ENCODE measurements at regions not wholly inside any gene's neighbourhood (a gene's known extent, or its start where the extent isn't known, plus 50 kb on each side); places are given as distances from the start of the nearest gene placed in this dataset.

GRCh38 chr10:56063642-56064041, 297.4 kb downstream of the ZWINT start:
- in situ Hi-C loops (cut with MboI; ENCODE audit: low pct_ligation_motif_present in 1 of 4, low pct_unique_long_range_greater_than_20kb in 1 of 4, low sequenced_read_pairs in 3 of 4) (no loop called here), intact Hi-C loops (cut with DNase I; ENCODE audit: low total_unique reads) (no loop called here)
- no peak overlapping the region for H3K27ac ChIP-seq
- no peak for DNase-seq
- WGBS, 2 donors (ENCODE audit: low coverage in 1 of 2) = 79% methylated on average over 1 of the region's 1 CpG; no CpG with 5 or more reads in 1 of the 2 donors
- no peaks in the 10 kb centered on the region for H3K36me3 ChIP-seq
- no peaks in the 10 kb centered on the region for H3K9me3 ChIP-seq
- no peak overlapping the region for H3K4me3 ChIP-seq
- no peaks in the 10 kb centered on the region for H3K4me1 ChIP-seq
- no peaks in the 10 kb centered on the region for H3K27me3 ChIP-seq
- TF ChIP-seq EP300 (IDR thresholded peaks at IDR 0.05; ENCODE audit: low read depth) = no peak

- no peak for TF ChIP-seq EP300 (IDR thresholded peaks at IDR 0.05; ENCODE audit: low read depth)
- TF ChIP-seq POLR2A (IDR thresholded peaks at IDR 0.05) = no peak
- no peak for TF ChIP-seq CTCF (IDR thresholded peaks at IDR 0.05)
- no peak for TF ChIP-seq POLR2AphosphoS5 (IDR thresholded peaks at IDR 0.05)
- Histone ChIP-seq H3K27me3 (no peaks in the 10 kb centered on the region), H3K9me3 (no peaks in the 10 kb centered on the region), H3K36me3 (no peaks in the 10 kb centered on the region), H3K4me3 (no peak overlapping the region), H3K4me1 (no peaks in the 10 kb centered on the region), H3K27ac (no peak overlapping the region)
- no peak for DNase-seq
- 41 to 50% methylated on average over 2 of the region's 2 CpGs for WGBS, 2 donors (ENCODE audit: low coverage in 1 of 2)
- in situ Hi-C loops (cut with MboI; ENCODE audit: low pct_ligation_motif_present in 1 of 4, low pct_unique_long_range_greater_than_20kb in 1 of 4, low sequenced_read_pairs in 3 of 4) = no loop called here
- intact Hi-C loops (cut with DNase I; ENCODE audit: low total_unique reads) = no loop called here
Measured at GRCh38 chr10:56057860-56058259, 303.2 kb downstream of the ZWINT start.

GRCh38 chr10:56035489-56035888, 325.6 kb downstream of the ZWINT start:
- no peak for DNase-seq
- intact Hi-C loops (cut with DNase I; ENCODE audit: low total_unique reads) (no loop called here), in situ Hi-C loops (cut with MboI; ENCODE audit: low pct_ligation_motif_present in 1 of 4, low pct_unique_long_range_greater_than_20kb in 1 of 4, low sequenced_read_pairs in 3 of 4) (no loop called here)
- H3K4me1 ChIP-seq = no peaks in the 10 kb centered on the region
- TF ChIP-seq POLR2A (IDR thresholded peaks at IDR 0.05) (no peak), POLR2AphosphoS5 (IDR thresholded peaks at IDR 0.05) (no peak)
- no peak overlapping the region for H3K4me3 ChIP-seq
- no peaks in the 10 kb centered on the region for H3K27me3 ChIP-seq
- 90% methylated on average over 8 of the region's 8 CpGs; no CpG with 5 or more reads in 1 of the 2 donors for WGBS, 2 donors (ENCODE audit: low coverage in 1 of 2)
- H3K36me3 ChIP-seq = no peaks in the 10 kb centered on the region
- no peaks in the 10 kb centered on the region for H3K9me3 ChIP-seq
- H3K27ac ChIP-seq = no peak overlapping the region

GRCh38 chr10:56028298-56029132, 332.5 kb downstream of the ZWINT start:
- no peaks in the 10 kb centered on the region for H3K27me3 ChIP-seq
- H3K9me3 ChIP-seq = no peaks in the 10 kb centered on the region
- TF ChIP-seq EP300 (IDR thresholded peaks at IDR 0.05; ENCODE audit: low read depth) = no peak
- TF ChIP-seq POLR2AphosphoS5 (IDR thresholded peaks at IDR 0.05) = no peak
- TF ChIP-seq CTCF (IDR thresholded peaks at IDR 0.05) = no peak
- TF ChIP-seq POLR2A (IDR thresholded peaks at IDR 0.05) = no peak
- WGBS, 2 donors (ENCODE audit: low coverage in 1 of 2) = 38 to 52% methylated on average over 5 of the region's 5 CpGs
- H3K36me3 ChIP-seq = no peaks in the 10 kb centered on the region
- intact Hi-C loops (cut with DNase I; ENCODE audit: low total_unique reads) = no loop called here
- in situ Hi-C loops (cut with MboI; ENCODE audit: low pct_ligation_motif_present in 1 of 4, low pct_unique_long_range_greater_than_20kb in 1 of 4, low sequenced_read_pairs in 3 of 4) = no loop called here
- no peak overlapping the region for H3K4me3 ChIP-seq
- no peak overlapping the region for H3K27ac ChIP-seq
- no peaks in the 10 kb centered on the region for H3K4me1 ChIP-seq
- no peak for DNase-seq

- in situ Hi-C loops (cut with MboI; ENCODE audit: low pct_ligation_motif_present in 1 of 4, low pct_unique_long_range_greater_than_20kb in 1 of 4, low sequenced_read_pairs in 3 of 4) = no loop called here
- H3K4me1 ChIP-seq = no peaks in the 10 kb centered on the region
- no peaks in the 10 kb centered on the region for H3K27me3 ChIP-seq
- TF ChIP-seq POLR2AphosphoS5 (IDR thresholded peaks at IDR 0.05) (no peak), POLR2A (IDR thresholded peaks at IDR 0.05) (no peak), CTCF (IDR thresholded peaks at IDR 0.05) (no peak), EP300 (IDR thresholded peaks at IDR 0.05; ENCODE audit: low read depth) (no peak)
- DNase-seq = no peak
- H3K36me3 ChIP-seq = no peaks in the 10 kb centered on the region
- H3K4me3 ChIP-seq = no peak overlapping the region
- H3K27ac ChIP-seq = no peak overlapping the region
- intact Hi-C loops (cut with DNase I; ENCODE audit: low total_unique reads) = no loop called here
- H3K9me3 ChIP-seq = no peaks in the 10 kb centered on the region
Measured at GRCh38 chr10:56012101-56012500, 349.0 kb downstream of the ZWINT start.
